ENCODE measurements at regions not wholly inside any gene's neighbourhood (a gene's known extent, or its start where the extent isn't known, plus 50 kb on each side); places are given as distances from the start of the nearest gene placed in this dataset.

GRCh38 chr4:102428122-102428521 is 73.0 kb upstream of the NFKB1 start:
- no peak overlapping the region for H3K4me3 ChIP-seq (ENCODE audit: low read depth, low read length)
- TF ChIP-seq CTCF (IDR thresholded peaks at IDR 0.05; ENCODE audit: low read depth, low read length): no peak
- in situ Hi-C loops (cut with HindIII; ENCODE audit: low sequenced_read_pairs): no loop called here
- DNase-seq (ENCODE audit: low read depth, low spot score): no peak

- in situ Hi-C loops (cut with HindIII; ENCODE audit: low sequenced_read_pairs): no loop called here
- no peak overlapping the region for H3K4me3 ChIP-seq (ENCODE audit: low read depth, low read length)
- no peak for TF ChIP-seq CTCF (IDR thresholded peaks at IDR 0.05; ENCODE audit: low read depth, low read length)
- DNase-seq (ENCODE audit: low read depth, low spot score): peak; percentile 77
Measured at GRCh38 chr4:102429553-102429952, 71.6 kb upstream of the NFKB1 start.

- TF ChIP-seq CTCF (IDR thresholded peaks at IDR 0.05; ENCODE audit: low read depth, low read length): no peak
- in situ Hi-C loops (cut with HindIII; ENCODE audit: low sequenced_read_pairs): no loop called here
Measured at GRCh38 chr4:102430461-102430910, 70.7 kb upstream of the NFKB1 start.

GRCh38 chr4:102431608-102431961 is 69.6 kb upstream of the NFKB1 start:
- H3K4me3 ChIP-seq (ENCODE audit: low read depth, low read length): peak overlapping the region; percentile 52
- no peak for TF ChIP-seq CTCF (IDR thresholded peaks at IDR 0.05; ENCODE audit: low read depth, low read length)
- in situ Hi-C loops (cut with HindIII; ENCODE audit: low sequenced_read_pairs): no loop called here

More at GRCh38 chr4:102430461-102430910, 70.7 kb upstream of the NFKB1 start:
- DNase-seq (ENCODE audit: low read depth, low spot score): peak; percentile 64
- peak overlapping the region; percentile 52 for H3K4me3 ChIP-seq (ENCODE audit: low read depth, low read length)

GRCh38 chr4:102437111-102437510 is 64.0 kb upstream of the NFKB1 start:
- TF ChIP-seq CTCF (IDR thresholded peaks at IDR 0.05; ENCODE audit: low read depth, low read length): no peak
- H3K4me3 ChIP-seq (ENCODE audit: low read depth, low read length): no peak overlapping the region
- DNase-seq (ENCODE audit: low read depth, low spot score): no peak
- in situ Hi-C loops (cut with HindIII; ENCODE audit: low sequenced_read_pairs): no loop called here

More at GRCh38 chr4:102431608-102431961, 69.6 kb upstream of the NFKB1 start:
- DNase-seq (ENCODE audit: low read depth, low spot score): no peak

- in situ Hi-C loops (cut with HindIII; ENCODE audit: low sequenced_read_pairs): no loop called here
- no peak overlapping the region for H3K4me3 ChIP-seq (ENCODE audit: low read depth, low read length)
- no peak for TF ChIP-seq CTCF (IDR thresholded peaks at IDR 0.05; ENCODE audit: low read depth, low read length)
- DNase-seq (ENCODE audit: low read depth, low spot score): no peak
Measured at GRCh38 chr4:102438396-102439235, 62.5 kb upstream of the NFKB1 start.

Data from astrocyte of the spinal cord (primary cell).